ENCODE measurements at regions not wholly inside any gene's neighbourhood (a gene's known extent, or its start where the extent isn't known, plus 50 kb on each side); places are given as distances from the start of the nearest gene placed in this dataset.

- no peak for DNase-seq (ENCODE audit: low spot score)
- WGBS (ENCODE audit: low lambda C conversion rate, missing lambda C conversion rate), result 75% methylated on average over 3 of the region's 3 CpGs
- Histone ChIP-seq H3K9me3 (ENCODE audit: low read depth) (no peaks in the 10 kb centered on the region), H3K36me3 (replicated peaks; ENCODE audit: insufficient read depth, low read depth) (no peaks in the 10 kb centered on the region), H3K9me2 (replicated peaks; ENCODE audit: insufficient read depth) (no peaks in the 10 kb centered on the region), H3K4me2 (no peak overlapping the region), H3K4me1 (ENCODE audit: insufficient read depth) (no peaks in the 10 kb centered on the region), H2AFZ (no peak overlapping the region), H3K27me3 (no peaks in the 10 kb centered on the region), H4K20me1 (ENCODE audit: insufficient read depth, poor library complexity, severe bottlenecking) (no peaks in the 10 kb centered on the region), H3K27ac (no peak overlapping the region), H3K4me3 (no peak overlapping the region), H3K79me2 (no peaks in the 10 kb centered on the region)
- TF ChIP-seq EZH2phosphoT487 (IDR thresholded peaks at IDR 0.05; ENCODE audit: low read depth, severe bottlenecking, unreplicated experiment) (no peak), CTCF (IDR thresholded peaks at IDR 0.05; ENCODE audit: poor library complexity) (no peak), EZH2 (IDR thresholded peaks at IDR 0.05; ENCODE audit: borderline replicate concordance) (no peak)
Observed at GRCh38 chr2:126367361-126367760, 288.6 kb upstream of the GYPC start.

GRCh38 chr2:126368758-126369157 lies 287.2 kb upstream of the GYPC start:
- Histone ChIP-seq H3K27ac (no peak overlapping the region), H2AFZ (no peak overlapping the region), H3K9me3 (ENCODE audit: low read depth) (no peaks in the 10 kb centered on the region), H3K79me2 (no peaks in the 10 kb centered on the region), H3K9me2 (replicated peaks; ENCODE audit: insufficient read depth) (no peaks in the 10 kb centered on the region), H3K36me3 (replicated peaks; ENCODE audit: insufficient read depth, low read depth) (no peaks in the 10 kb centered on the region), H3K4me2 (no peak overlapping the region), H3K4me1 (ENCODE audit: insufficient read depth) (no peaks in the 10 kb centered on the region), H3K4me3 (no peak overlapping the region), H3K27me3 (no peaks in the 10 kb centered on the region), H4K20me1 (ENCODE audit: insufficient read depth, poor library complexity, severe bottlenecking) (no peaks in the 10 kb centered on the region)
- TF ChIP-seq EZH2 (IDR thresholded peaks at IDR 0.05; ENCODE audit: borderline replicate concordance) (no peak), CTCF (IDR thresholded peaks at IDR 0.05; ENCODE audit: poor library complexity) (no peak), EZH2phosphoT487 (IDR thresholded peaks at IDR 0.05; ENCODE audit: low read depth, severe bottlenecking, unreplicated experiment) (no peak)
- DNase-seq (ENCODE audit: low spot score), result no peak
- 63% methylated on average over 2 of the region's 2 CpGs for WGBS (ENCODE audit: low lambda C conversion rate, missing lambda C conversion rate)

DNA sequence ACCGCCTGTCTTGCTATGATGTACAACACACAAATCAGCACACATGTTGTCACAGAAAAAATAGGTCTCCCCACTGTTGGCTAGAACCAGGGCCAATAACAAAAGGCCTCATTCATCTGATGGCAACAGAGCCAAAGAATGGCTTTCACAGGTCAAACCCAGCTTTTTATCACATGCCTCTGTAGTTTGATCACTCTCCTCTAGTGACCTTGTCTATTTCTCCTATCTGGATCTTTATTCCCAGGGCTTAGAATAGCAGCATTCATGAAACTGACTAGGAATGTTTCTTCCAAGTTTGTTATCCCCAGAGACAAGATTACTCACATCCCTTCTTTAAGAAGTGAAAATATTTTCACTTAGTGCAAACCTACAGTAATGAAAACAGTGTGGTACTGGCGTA lies 285.8 kb upstream of the GYPC start:
- Histone ChIP-seq H3K79me2 (no peaks in the 10 kb centered on the region), H3K9me2 (replicated peaks; ENCODE audit: insufficient read depth) (no peaks in the 10 kb centered on the region), H4K20me1 (ENCODE audit: insufficient read depth, poor library complexity, severe bottlenecking) (no peaks in the 10 kb centered on the region), H3K36me3 (replicated peaks; ENCODE audit: insufficient read depth, low read depth) (no peaks in the 10 kb centered on the region), H3K27ac (no peak overlapping the region), H3K27me3 (no peaks in the 10 kb centered on the region), H3K9me3 (ENCODE audit: low read depth) (no peaks in the 10 kb centered on the region), H2AFZ (no peak overlapping the region), H3K4me1 (ENCODE audit: insufficient read depth) (no peaks in the 10 kb centered on the region), H3K4me3 (no peak overlapping the region), H3K4me2 (no peak overlapping the region)
- no peak for DNase-seq (ENCODE audit: low spot score)
- 90% methylated on average over 2 of the region's 2 CpGs for WGBS (ENCODE audit: low lambda C conversion rate, missing lambda C conversion rate)
- TF ChIP-seq CTCF (IDR thresholded peaks at IDR 0.05; ENCODE audit: poor library complexity), result no peak
- no peak for TF ChIP-seq EZH2phosphoT487 (IDR thresholded peaks at IDR 0.05; ENCODE audit: low read depth, severe bottlenecking, unreplicated experiment)
- no peak for TF ChIP-seq EZH2 (IDR thresholded peaks at IDR 0.05; ENCODE audit: borderline replicate concordance)

DNA sequence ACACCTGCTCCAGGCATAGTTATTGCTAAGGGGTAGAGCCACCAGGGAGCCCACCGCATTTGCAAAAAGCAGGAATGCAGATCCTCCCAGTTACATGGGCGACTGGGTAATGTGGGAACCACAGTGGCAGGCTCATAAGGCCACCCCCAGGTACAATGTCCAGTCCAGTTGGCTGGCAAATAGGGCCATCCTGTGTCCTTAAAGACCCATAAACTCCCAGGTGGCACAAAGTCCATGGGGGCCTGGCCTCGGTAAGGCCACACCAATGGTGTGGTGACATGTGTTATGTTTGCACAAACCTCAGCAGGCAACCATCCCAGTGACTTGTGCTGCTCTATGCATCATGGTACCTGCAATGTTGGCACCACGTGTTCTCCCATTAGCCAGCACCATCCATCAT lies 283.6 kb upstream of the GYPC start:
- Histone ChIP-seq H4K20me1 (ENCODE audit: insufficient read depth, poor library complexity, severe bottlenecking) (no peaks in the 10 kb centered on the region), H3K4me1 (ENCODE audit: insufficient read depth) (no peaks in the 10 kb centered on the region), H3K36me3 (replicated peaks; ENCODE audit: insufficient read depth, low read depth) (no peaks in the 10 kb centered on the region), H3K4me2 (no peak overlapping the region), H3K79me2 (no peaks in the 10 kb centered on the region), H3K9me3 (ENCODE audit: low read depth) (no peaks in the 10 kb centered on the region), H3K4me3 (no peak overlapping the region), H3K27ac (no peak overlapping the region), H3K27me3 (no peaks in the 10 kb centered on the region), H3K9me2 (replicated peaks; ENCODE audit: insufficient read depth) (no peaks in the 10 kb centered on the region), H2AFZ (no peak overlapping the region)
- no peak for DNase-seq (ENCODE audit: low spot score)
- 93% methylated on average over 4 of the region's 4 CpGs for WGBS (ENCODE audit: low lambda C conversion rate, missing lambda C conversion rate)
- no peak for TF ChIP-seq EZH2 (IDR thresholded peaks at IDR 0.05; ENCODE audit: borderline replicate concordance)
- TF ChIP-seq CTCF (IDR thresholded peaks at IDR 0.05; ENCODE audit: poor library complexity), result no peak
- no peak for TF ChIP-seq EZH2phosphoT487 (IDR thresholded peaks at IDR 0.05; ENCODE audit: low read depth, severe bottlenecking, unreplicated experiment)
